B cell (primary cell): ENCODE measurements at regions not wholly inside any gene's neighbourhood (a gene's known extent, or its start where the extent isn't known, plus 50 kb on each side); places are given as distances from the start of the nearest gene placed in this dataset.

ENCODE experiments used
- ATAC-seq: fragments of 200-7000 bp; cut with Tn5 transposase; one replicate; pipeline ENCODE4 v1.10.0; 2021; ENCODE audit warnings: low read depth, mild to moderate bottlenecking, moderate number of reproducible peaks, moderate library complexity
- CTCF ChIA-PET: fragments of 350-600 bp; sonication (Branson Sonifier 250); formaldehyde crosslinking; loops from one replicate; lab custom pipeline; 2021; ENCODE audit warnings: antibody characterized with exemption, inconsistent platforms; lab: Charles Lee
- POLR2A ChIA-PET: fragments of 350-600 bp; sonication (Branson Sonifier 250); formaldehyde crosslinking; loops from one replicate; lab custom pipeline; 2021; ENCODE audit warnings: antibody characterized with exemption; lab: Charles Lee
- DNase-seq: peaks from one replicate; pipeline ENCODE4 v3.0.0; 2013
- H2AFZ ChIP-seq: 2 replicates; pipeline ENCODE4 v1.6.1; 2012; ENCODE audit warnings: mild to moderate bottlenecking, low read depth, low read length; ENCODE audit not compliant: insufficient read depth, poor library complexity, severe bottlenecking
- H3K27ac ChIP-seq, 2 donors: 1 replicate in 1 of 2; 2 replicates in 1 of 2; pipeline ENCODE4 v1.5.1; 2012 to 2013; ENCODE audit warnings: low read length in 2 of 2, mild to moderate bottlenecking in 2 of 2, moderate library complexity in 1 of 2
- H3K27me3 ChIP-seq, 4 experiments: fragments of 200-600 bp in 1 of 4; sonication (generic) in 1 of 4; replicated peaks in 1 of 4; 1 replicate in 2 of 4; 2 replicates in 2 of 4; pipeline versions ENCODE4 v1.6.1 to v1.7.0; 2013 to 2016; ENCODE audit warnings: low read length in 3 of 4, mild to moderate bottlenecking in 2 of 4, mixed read lengths in 1 of 4, moderate library complexity in 1 of 4; ENCODE audit not compliant: insufficient read depth in 4 of 4, control insufficient read depth in 3 of 4; ENCODE audit errors: control extremely low read depth in 1 of 4
- H3K36me3 ChIP-seq, 2 experiments: replicated peaks in 1 of 2; 1 replicate in 1 of 2; 2 replicates in 1 of 2; pipeline versions ENCODE4 v1.6.1 to v1.7.1; 2013; ENCODE audit warnings: low read length in 1 of 2; ENCODE audit not compliant: insufficient read depth in 2 of 2, control insufficient read depth in 1 of 2; ENCODE audit errors: control extremely low read depth in 1 of 2, extremely low read depth in 1 of 2
- H3K4me1 ChIP-seq, 2 donors: fragments of 200-600 bp in 1 of 2; sonication (generic) in 1 of 2; 1 replicate in 1 of 2; 2 replicates in 1 of 2; pipeline versions ENCODE4 v1.5.1 to v1.6.1; 2013 to 2017; ENCODE audit warnings: low read length in 2 of 2; ENCODE audit not compliant: control insufficient read depth in 2 of 2, insufficient read depth in 2 of 2
- H3K4me2 ChIP-seq: replicated peaks from 2 replicates; pipeline ENCODE3; 2012; ENCODE audit warnings: mild to moderate bottlenecking, low read depth, low read length; ENCODE audit not compliant: poor library complexity, severe bottlenecking
- H3K4me3 ChIP-seq, 5 experiments: fragments of 200-600 bp in 1 of 5; sonication (generic) in 1 of 5; 1 replicate in 3 of 5; 2 replicates in 2 of 5; pipeline versions ENCODE4 v1.5.1 to v1.7.0; 2011 to 2016; ENCODE audit warnings: low read length in 4 of 5, mild to moderate bottlenecking in 4 of 5, low read depth in 2 of 5, control low read depth in 1 of 5, moderate library complexity in 1 of 5; ENCODE audit not compliant: insufficient read depth in 1 of 5; ENCODE audit errors: control extremely low read depth in 1 of 5, extremely low read depth in 1 of 5
- H3K79me2 ChIP-seq: fragments of 200-600 bp; sonication (generic); one replicate; pipeline ENCODE4 v1.6.0; 2016; ENCODE audit warnings: low read length; ENCODE audit not compliant: control insufficient read depth, insufficient read depth
- H3K9ac ChIP-seq: fragments of 200-600 bp; sonication (generic); 2 replicates; pipeline ENCODE4 v1.6.1; 2017; ENCODE audit warnings: mild to moderate bottlenecking, low read length, moderate library complexity
- H3K9me3 ChIP-seq, 3 donors: one replicate each; pipeline versions ENCODE4 v1.6.1 to v1.7.1; 2013; ENCODE audit warnings: low read length in 2 of 3; ENCODE audit not compliant: control insufficient read depth in 2 of 3, insufficient read depth in 1 of 3; ENCODE audit errors: control extremely low read depth in 1 of 3
- H4K20me1 ChIP-seq: 2 replicates; pipeline ENCODE4 v1.6.0; 2012; ENCODE audit warnings: mild to moderate bottlenecking, low read length; ENCODE audit not compliant: insufficient read depth, control insufficient read depth, poor library complexity, severe bottlenecking
- H3K27ac Mint-ChIP-seq: one replicate; pipeline ENCODE4 v1.8.0; 2021; ENCODE audit warnings: mixed read lengths
- H3K27me3 Mint-ChIP-seq: one replicate; pipeline ENCODE4 v1.8.0; 2021; ENCODE audit warnings: mixed read lengths
- H3K4me1 Mint-ChIP-seq: one replicate; pipeline ENCODE4 v1.8.0; 2021; ENCODE audit warnings: mixed read lengths
- H3K4me3 Mint-ChIP-seq: one replicate; pipeline ENCODE4 v1.8.0; 2021; ENCODE audit warnings: mixed read lengths
- H3K9me3 Mint-ChIP-seq: one replicate; pipeline ENCODE4 v1.8.0; 2022; ENCODE audit warnings: mixed read lengths; ENCODE audit not compliant: insufficient read depth
- EZH2 ChIP-seq: IDR thresholded peaks from 2 replicates; pipeline ENCODE4 v1.6.1; 2012; ENCODE audit warnings: borderline replicate concordance, low read depth, mild to moderate bottlenecking, moderate library complexity, low read length; ENCODE audit not compliant: insufficient read depth, poor library complexity, severe bottlenecking
- WGBS: methylation state at CpG from one replicate; pipeline ENCODE4 v1.1.5; 2013; ENCODE audit warnings: missing lambda C conversion rate; ENCODE audit not compliant: insufficient coverage; 5-methylcytosine and 5-hydroxymethylcytosine counted together
- intact Hi-C: fragments of 100-400 bp; cut with micrococcal nuclease; formaldehyde crosslinking; loops from one replicate; pipeline ENCODE4 v1.10.0; 2022
- TF ChIP-seq, protein P1 (sequence below): fragments of 200-600 bp; IDR thresholded peaks from one replicate; pipeline ENCODE4 v1.8.0; 2022; ENCODE audit warnings: antibody characterized with exemption, mild to moderate bottlenecking

DNA sequence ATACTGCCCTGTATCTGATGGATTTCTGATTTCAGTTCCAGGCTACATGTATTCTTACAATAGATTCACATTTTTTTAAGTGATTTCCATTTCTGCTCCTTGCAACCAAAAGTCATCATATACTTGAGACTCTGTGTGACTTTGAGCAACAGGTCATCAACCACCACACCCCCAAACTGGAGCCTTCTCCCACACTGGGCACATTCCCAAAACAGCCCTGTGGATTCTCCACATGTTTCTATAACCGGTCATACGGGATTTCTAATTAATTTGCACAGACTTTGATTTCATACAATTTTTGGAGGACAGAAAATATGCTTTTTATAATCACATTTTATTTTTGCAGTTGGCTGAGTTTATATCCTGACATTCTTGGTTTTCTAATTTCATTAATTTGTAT is 317.2 kb upstream of the ID4 start:
- no CpG with 5 or more reads among the region's 2 CpGs for WGBS
- no peak for DNase-seq
- H3K4me1 ChIP-seq = no peaks in the 10 kb centered on the region
- H3K4me2 ChIP-seq = no peak overlapping the region
- Mint-ChIP-seq H3K4me3 (no peak overlapping the region), H3K27ac (no peak overlapping the region), H3K4me1 (no peaks in the 10 kb centered on the region), H3K27me3 (no peaks in the 10 kb centered on the region), H3K9me3 (peaks cover 12% of the 10 kb centered on the region)
- TF ChIP-seq EZH2 = no peak
- TF ChIP-seq, protein P1, sequence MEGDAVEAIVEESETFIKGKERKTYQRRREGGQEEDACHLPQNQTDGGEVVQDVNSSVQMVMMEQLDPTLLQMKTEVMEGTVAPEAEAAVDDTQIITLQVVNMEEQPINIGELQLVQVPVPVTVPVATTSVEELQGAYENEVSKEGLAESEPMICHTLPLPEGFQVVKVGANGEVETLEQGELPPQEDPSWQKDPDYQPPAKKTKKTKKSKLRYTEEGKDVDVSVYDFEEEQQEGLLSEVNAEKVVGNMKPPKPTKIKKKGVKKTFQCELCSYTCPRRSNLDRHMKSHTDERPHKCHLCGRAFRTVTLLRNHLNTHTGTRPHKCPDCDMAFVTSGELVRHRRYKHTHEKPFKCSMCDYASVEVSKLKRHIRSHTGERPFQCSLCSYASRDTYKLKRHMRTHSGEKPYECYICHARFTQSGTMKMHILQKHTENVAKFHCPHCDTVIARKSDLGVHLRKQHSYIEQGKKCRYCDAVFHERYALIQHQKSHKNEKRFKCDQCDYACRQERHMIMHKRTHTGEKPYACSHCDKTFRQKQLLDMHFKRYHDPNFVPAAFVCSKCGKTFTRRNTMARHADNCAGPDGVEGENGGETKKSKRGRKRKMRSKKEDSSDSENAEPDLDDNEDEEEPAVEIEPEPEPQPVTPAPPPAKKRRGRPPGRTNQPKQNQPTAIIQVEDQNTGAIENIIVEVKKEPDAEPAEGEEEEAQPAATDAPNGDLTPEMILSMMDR = no peak
- CTCF ChIA-PET = no interaction called here
- H3K27ac ChIP-seq = no peak overlapping the region
- H3K9me3 ChIP-seq = peaks cover 0 to 12% (median 10%) of the 10 kb centered on the region in 3 donors
- H2AFZ ChIP-seq = no peak overlapping the region
- H3K27me3 ChIP-seq = no peaks in the 10 kb centered on the region
- H3K36me3 ChIP-seq = no peaks in the 10 kb centered on the region
- H3K4me3 ChIP-seq = no peak overlapping the region
- no peaks in the 10 kb centered on the region for H4K20me1 ChIP-seq
- intact Hi-C loops = no loop called here
- ATAC-seq = no peak
- H3K79me2 ChIP-seq = no peaks in the 10 kb centered on the region
- POLR2A ChIA-PET = no interaction called here
- H3K9ac ChIP-seq = no peak overlapping the region

GRCh38 chr6:19524366-19525186 is 312.6 kb upstream of the ID4 start:
- ChIA-PET POLR2A (no interaction called here), CTCF (no interaction called here)
- H3K4me1 Mint-ChIP-seq = no peaks in the 10 kb centered on the region
- no peaks in the 10 kb centered on the region for H3K79me2 ChIP-seq
- no peaks in the 10 kb centered on the region for H3K27me3 Mint-ChIP-seq
- H3K4me3 ChIP-seq = no peak overlapping the region
- no peak overlapping the region for H3K4me2 ChIP-seq
- DNase-seq (no peak), ATAC-seq (no peak)
- H3K4me3 Mint-ChIP-seq = no peak overlapping the region
- H3K9ac ChIP-seq = no peak overlapping the region
- no CpG with 5 or more reads among the region's 2 CpGs for WGBS
- H2AFZ ChIP-seq = no peak overlapping the region
- no peaks in the 10 kb centered on the region for H3K36me3 ChIP-seq
- no peaks in the 10 kb centered on the region for H4K20me1 ChIP-seq
- no peak for TF ChIP-seq EZH2
- TF ChIP-seq, protein P1 = no peak
- H3K4me1 ChIP-seq = no peaks in the 10 kb centered on the region
- H3K9me3 Mint-ChIP-seq = peaks cover 5% of the 10 kb centered on the region
- H3K9me3 ChIP-seq = peaks cover 0 to 3% (median 0%) of the 10 kb centered on the region in 3 donors
- H3K27ac ChIP-seq = no peak overlapping the region
- no peak overlapping the region for H3K27ac Mint-ChIP-seq
- no peaks in the 10 kb centered on the region for H3K27me3 ChIP-seq
- intact Hi-C loops = no loop called here
